Lower leg skin (tissue), 4 donors: ENCODE measurements at regions not wholly inside any gene's neighbourhood (a gene's known extent, or its start where the extent isn't known, plus 50 kb on each side); places are given as distances from the start of the nearest gene placed in this dataset.

ENCODE experiments used
- DNase-seq, 2 donors: peaks; one replicate each; pipeline ENCODE4 v3.0.0-alpha.2; 2019; ENCODE audit warnings: low spot score in 2 of 2
- H3K4me3 ChIP-seq: fragments of 200-600 bp; sonication (generic); 2 replicates; pipeline ENCODE4 v1.5.1; 2017; ENCODE audit warnings: mild to moderate bottlenecking, low read depth; ENCODE audit not compliant: poor library complexity, severe bottlenecking
- CTCF ChIP-seq, 3 donors: fragments of 450-650 bp; IDR thresholded peaks; one replicate each; pipeline ENCODE4 v1.5.1; 2016; ENCODE audit warnings: antibody characterized with exemption in 3 of 3, mild to moderate bottlenecking in 3 of 3, moderate library complexity in 2 of 3
- POLR2A ChIP-seq, 2 donors: fragments of 450-650 bp; IDR thresholded peaks; one replicate each; pipeline ENCODE4 v1.6.1; 2016 to 2017; ENCODE audit warnings: antibody characterized with exemption in 2 of 2, mild to moderate bottlenecking in 1 of 2, moderate library complexity in 1 of 2
- WGBS, 2 donors: methylation state at CpG; one replicate each; pipeline ENCODE4 v1.1.5; 2018; 5-methylcytosine and 5-hydroxymethylcytosine counted together
- intact Hi-C: fragments of 100-400 bp; cut with DNase I; formaldehyde crosslinking; loops from one replicate; pipeline ENCODE4 v1.15.0; 2023; ENCODE audit warnings: low total_unique reads

- no peak for DNase-seq
- WGBS, 2 donors, result 82 to 87% methylated on average over 3 of the region's 3 CpGs
- TF ChIP-seq POLR2A (IDR thresholded peaks at IDR 0.05) (no peak), CTCF (IDR thresholded peaks at IDR 0.05) (no peak)
- no peak overlapping the region for H3K4me3 ChIP-seq
- intact Hi-C loops, result no loop called here
Observed at GRCh38 chr2:8285081-8285480, 396.8 kb upstream of the ID2 start.

GRCh38 chr2:8285898-8286297, 396.0 kb upstream of the ID2 start:
- DNase-seq, result no peak

GRCh38 chr2:8288206-8288605, 393.6 kb upstream of the ID2 start:
- DNase-seq, result no peak
- intact Hi-C loops, result no loop called here
- WGBS, 2 donors, result 78 to 81% methylated on average over 2 of the region's 2 CpGs
- no peak overlapping the region for H3K4me3 ChIP-seq
- TF ChIP-seq POLR2A (IDR thresholded peaks at IDR 0.05), result no peak
- TF ChIP-seq CTCF (IDR thresholded peaks at IDR 0.05), result no peak

More at GRCh38 chr2:8285898-8286297, 396.0 kb upstream of the ID2 start:
- no peak overlapping the region for H3K4me3 ChIP-seq
- intact Hi-C loops, result no loop called here
- WGBS, 2 donors, result 77 to 89% methylated on average over 5 of the region's 5 CpGs
- no peak for TF ChIP-seq CTCF (IDR thresholded peaks at IDR 0.05)
- TF ChIP-seq POLR2A (IDR thresholded peaks at IDR 0.05), result no peak

GRCh38 chr2:8289111-8289510, 392.7 kb upstream of the ID2 start:
- 90% methylated on average over 4 of the region's 4 CpGs for WGBS, 2 donors
- H3K4me3 ChIP-seq, result no peak overlapping the region
- no peak for DNase-seq
- TF ChIP-seq POLR2A (IDR thresholded peaks at IDR 0.05) (no peak), CTCF (IDR thresholded peaks at IDR 0.05) (no peak)
- intact Hi-C loops, result no loop called here

- intact Hi-C loops, result no loop called here
- WGBS, 2 donors, result 92 to 94% methylated on average over 9 of the region's 9 CpGs
- no peak for TF ChIP-seq POLR2A (IDR thresholded peaks at IDR 0.05)
- TF ChIP-seq CTCF (IDR thresholded peaks at IDR 0.05), result no peak
- DNase-seq, result no peak
- H3K4me3 ChIP-seq, result no peak overlapping the region
Observed at GRCh38 chr2:8290771-8291352, 391.0 kb upstream of the ID2 start.

- 80 to 87% methylated on average over 4 of the region's 4 CpGs for WGBS, 2 donors
- TF ChIP-seq CTCF (IDR thresholded peaks at IDR 0.05) (no peak), POLR2A (IDR thresholded peaks at IDR 0.05) (no peak)
- intact Hi-C loops, result no loop called here
- H3K4me3 ChIP-seq, result no peak overlapping the region
- DNase-seq, result peak in 1 of 2 donors; percentile 10
Observed at GRCh38 chr2:8296306-8296705, 385.6 kb upstream of the ID2 start.
